GM10266 (cell line): ENCODE measurements at regions not wholly inside any gene's neighbourhood (a gene's known extent, or its start where the extent isn't known, plus 50 kb on each side); places are given as distances from the start of the nearest gene placed in this dataset.

Experiments
- DNase-seq: peaks from one replicate; pipeline ENCODE4 v3.0.0; 2012; ENCODE audit errors: extremely low spot score
- TF ChIP-seq, protein P1 (sequence below): IDR thresholded peaks from 2 replicates; pipeline ENCODE4 v1.5.1; 2012; ENCODE audit warnings: mild to moderate bottlenecking, low read depth; ENCODE audit not compliant: control insufficient read depth, insufficient read depth; ENCODE audit errors: missing control alignments

DNA sequence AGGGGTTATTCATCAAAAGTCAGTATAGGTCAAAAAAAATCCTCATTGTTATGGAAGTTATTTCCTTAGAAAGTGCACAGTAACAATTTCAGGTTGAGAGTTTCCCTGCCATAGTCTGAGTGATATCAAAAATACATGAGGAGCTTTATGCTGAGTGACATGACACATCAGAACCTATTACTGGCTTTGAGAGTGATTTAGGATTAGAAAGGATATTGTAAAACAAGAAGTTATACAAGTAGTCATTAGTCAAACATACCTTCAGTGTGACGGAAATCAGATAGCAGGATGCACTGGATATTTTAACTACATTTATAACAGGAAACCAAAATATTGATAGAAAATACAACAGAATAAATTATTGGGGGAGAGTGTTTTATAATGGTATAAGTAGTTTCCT, 471.1 kb downstream of the VGLL3 start:
- TF ChIP-seq, protein P1, sequence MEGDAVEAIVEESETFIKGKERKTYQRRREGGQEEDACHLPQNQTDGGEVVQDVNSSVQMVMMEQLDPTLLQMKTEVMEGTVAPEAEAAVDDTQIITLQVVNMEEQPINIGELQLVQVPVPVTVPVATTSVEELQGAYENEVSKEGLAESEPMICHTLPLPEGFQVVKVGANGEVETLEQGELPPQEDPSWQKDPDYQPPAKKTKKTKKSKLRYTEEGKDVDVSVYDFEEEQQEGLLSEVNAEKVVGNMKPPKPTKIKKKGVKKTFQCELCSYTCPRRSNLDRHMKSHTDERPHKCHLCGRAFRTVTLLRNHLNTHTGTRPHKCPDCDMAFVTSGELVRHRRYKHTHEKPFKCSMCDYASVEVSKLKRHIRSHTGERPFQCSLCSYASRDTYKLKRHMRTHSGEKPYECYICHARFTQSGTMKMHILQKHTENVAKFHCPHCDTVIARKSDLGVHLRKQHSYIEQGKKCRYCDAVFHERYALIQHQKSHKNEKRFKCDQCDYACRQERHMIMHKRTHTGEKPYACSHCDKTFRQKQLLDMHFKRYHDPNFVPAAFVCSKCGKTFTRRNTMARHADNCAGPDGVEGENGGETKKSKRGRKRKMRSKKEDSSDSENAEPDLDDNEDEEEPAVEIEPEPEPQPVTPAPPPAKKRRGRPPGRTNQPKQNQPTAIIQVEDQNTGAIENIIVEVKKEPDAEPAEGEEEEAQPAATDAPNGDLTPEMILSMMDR, result no peak
- no peak for DNase-seq

DNA sequence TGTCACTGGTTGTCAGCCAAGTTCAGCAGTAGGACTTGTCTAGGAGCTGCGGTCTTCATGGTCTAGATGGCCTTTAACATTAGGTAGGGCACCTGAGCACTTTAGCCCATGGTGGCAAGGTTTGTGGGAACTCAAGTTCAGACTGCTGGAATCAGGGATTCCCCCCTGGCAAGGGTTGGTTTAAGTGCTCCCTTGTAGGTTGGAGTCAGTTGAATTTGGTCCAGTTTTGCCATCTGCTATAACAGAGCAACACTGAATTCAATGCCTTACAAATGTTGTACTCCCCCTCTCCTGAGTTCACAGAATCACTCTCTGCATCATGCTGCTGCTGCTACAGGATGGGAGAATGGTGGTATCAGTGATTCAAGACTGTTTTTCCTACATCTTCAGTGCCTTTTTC, 509.3 kb downstream of the VGLL3 start:
- TF ChIP-seq, protein P1, result no peak
- no peak for DNase-seq

GRCh38 chr3:86481031-86481430, 509.9 kb downstream of the VGLL3 start:
- TF ChIP-seq, protein P1, result no peak
- no peak for DNase-seq

GRCh38 chr3:86464180-86464579, 526.8 kb downstream of the VGLL3 start:
- no peak for DNase-seq
- TF ChIP-seq, protein P1, result no peak

DNA sequence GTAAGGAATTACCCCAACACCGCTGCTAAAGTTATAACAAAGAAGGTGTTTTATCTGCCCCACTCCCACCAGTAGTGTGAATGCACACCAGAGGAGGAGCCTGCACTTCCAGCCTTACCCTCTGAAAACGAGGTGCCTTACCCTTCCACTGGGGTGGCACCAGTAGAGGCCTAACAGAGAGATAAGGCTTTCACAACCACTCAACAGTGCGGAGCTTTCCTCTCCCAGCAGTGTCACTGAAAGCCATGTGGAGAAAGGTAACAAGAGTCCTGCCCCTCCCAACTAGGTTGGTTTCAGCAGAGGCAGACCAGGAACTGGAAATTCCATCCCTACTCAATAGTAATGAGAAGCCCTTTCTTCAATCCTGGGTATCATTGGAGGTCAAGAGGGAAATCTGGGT, 539.2 kb downstream of the VGLL3 start:
- DNase-seq, result no peak
- TF ChIP-seq, protein P1, result no peak

DNA sequence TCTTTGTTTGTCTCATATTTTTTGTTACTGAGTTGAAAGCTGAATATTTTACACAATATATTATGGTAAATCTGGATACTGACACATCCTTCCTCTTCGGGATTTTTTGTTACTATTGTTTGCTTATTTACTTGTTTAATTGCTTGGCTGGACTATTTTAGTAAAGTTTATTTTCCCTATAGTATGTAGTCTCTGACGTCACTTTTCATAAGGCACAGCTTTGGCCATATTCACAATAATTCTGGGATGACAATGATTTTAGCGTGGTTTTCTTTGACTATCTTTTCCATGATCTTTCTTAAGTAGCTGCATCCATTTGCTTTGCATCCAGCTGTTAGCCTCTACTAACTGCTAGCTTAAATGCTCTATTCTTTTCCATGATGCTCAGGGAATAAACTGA, 552.4 kb downstream of the VGLL3 start:
- TF ChIP-seq, protein P1, result no peak
- DNase-seq, result no peak

- DNase-seq, result no peak
- TF ChIP-seq, protein P1, result no peak
Measured at GRCh38 chr3:86427343-86427742, 563.6 kb downstream of the VGLL3 start.
